Erythroblast (primary cell): ENCODE measurements at regions not wholly inside any gene's neighbourhood (a gene's known extent, or its start where the extent isn't known, plus 50 kb on each side); places are given as distances from the start of the nearest gene placed in this dataset.
"Not testable (repeated sequence)": the region's sequence is repeated elsewhere in the genome, so short reads cannot be mapped to it uniquely, and the experiment has no call there.

Experiments
- DNase-seq, 2 experiments: peaks; one replicate each; lab custom pipeline; 2025; lab: John Stamatoyannopoulos, UW
- GATA1 ChIP-seq: IDR thresholded peaks from 2 replicates; pipeline ENCODE4 v1.6.1; 2011; ENCODE audit warnings: low read depth, mild to moderate bottlenecking, control low read depth, low read length, moderate library complexity
- POLR2A ChIP-seq: IDR thresholded peaks from 2 replicates; pipeline ENCODE4 v1.6.1; 2011; ENCODE audit warnings: mild to moderate bottlenecking, low read length

GRCh38 chr22:48488149-48488551 lies 1339.5 kb downstream of the BRD1 start:
- TF ChIP-seq POLR2A (no peak), GATA1 (no peak)
- no peak for DNase-seq

- TF ChIP-seq GATA1 (no peak), POLR2A (no peak)
- no peak for DNase-seq
Observed at GRCh38 chr22:48486558-48486957, 1341.1 kb downstream of the BRD1 start.

- DNase-seq, result no peak
- no peak for TF ChIP-seq GATA1
- TF ChIP-seq POLR2A, result no peak
Observed at GRCh38 chr22:48486134-48486532, 1341.5 kb downstream of the BRD1 start.

DNA sequence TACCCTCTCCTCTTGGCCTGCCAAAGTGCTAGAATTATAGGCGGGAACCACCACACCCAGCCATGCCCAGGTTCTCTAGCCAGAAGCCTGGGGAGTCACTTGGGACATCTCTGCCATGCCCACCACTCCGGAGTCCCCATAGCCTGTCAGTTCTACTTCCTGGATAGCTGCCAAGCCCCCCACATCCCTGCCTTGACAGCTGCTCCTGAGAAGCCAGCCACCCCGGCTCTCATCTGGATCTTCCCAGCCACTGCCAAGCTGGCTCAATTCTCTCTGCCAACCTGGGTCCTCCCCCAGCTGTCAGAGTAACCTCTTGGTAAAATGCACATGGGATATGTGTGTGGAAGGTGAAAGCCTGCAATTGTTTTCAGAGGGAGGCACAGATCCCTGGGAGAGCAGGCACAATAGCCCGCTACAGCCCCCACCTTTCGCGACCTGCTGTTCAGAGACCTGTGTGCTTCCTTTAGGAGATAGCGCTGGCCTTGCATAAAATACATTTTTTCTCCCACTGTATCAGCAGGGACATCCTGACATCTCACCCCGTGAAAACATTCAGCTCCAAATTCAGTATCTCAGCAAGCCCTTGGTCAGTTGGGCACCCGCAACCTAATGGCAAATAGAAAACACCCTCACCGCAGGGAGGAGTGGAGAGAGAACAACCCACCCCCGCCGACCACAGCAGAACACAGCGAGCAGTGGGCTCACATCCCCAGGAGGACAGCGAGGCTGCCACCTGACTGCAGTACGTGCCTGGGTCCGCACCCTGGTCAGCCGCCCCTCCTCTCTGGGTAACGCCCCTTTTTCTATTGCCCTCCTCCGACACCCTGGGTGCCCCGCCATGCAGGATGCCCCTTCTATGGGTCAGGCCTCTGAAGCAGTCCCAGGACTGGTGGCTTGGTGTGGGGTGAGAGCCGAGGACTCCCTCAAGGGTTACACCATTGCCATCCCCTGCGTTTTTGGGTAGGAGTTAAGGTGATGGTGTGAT lies 1342.2 kb downstream of the BRD1 start:
- TF ChIP-seq GATA1 (no peak), POLR2A (no peak)
- DNase-seq, result no peak

GRCh38 chr22:48483764-48484528 lies 1343.7 kb downstream of the BRD1 start:
- TF ChIP-seq POLR2A, result no peak
- no peak for TF ChIP-seq GATA1
- no peak for DNase-seq

DNA sequence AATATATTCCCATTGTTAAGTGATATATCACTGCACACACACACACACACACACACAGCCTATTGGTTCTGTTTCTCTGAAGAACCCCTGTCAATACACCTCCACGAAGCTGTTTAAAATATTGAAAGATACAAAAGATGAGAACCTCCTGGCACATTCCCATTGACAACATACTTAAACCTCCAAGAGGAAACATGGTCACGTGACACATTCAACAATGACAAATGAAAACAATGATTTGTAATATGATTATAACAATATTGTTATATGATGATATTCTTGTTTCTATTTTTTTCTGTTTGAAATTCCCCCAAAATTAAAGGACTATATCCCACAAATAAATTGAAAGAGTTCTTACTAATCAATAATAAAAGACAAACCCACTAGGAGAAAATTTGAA lies 1344.9 kb downstream of the BRD1 start:
- TF ChIP-seq GATA1 (no peak), POLR2A (no peak)
- no peak for DNase-seq

GRCh38 chr22:48482198-48482597 lies 1345.5 kb downstream of the BRD1 start:
- DNase-seq, result not testable (repeated sequence)

DNA sequence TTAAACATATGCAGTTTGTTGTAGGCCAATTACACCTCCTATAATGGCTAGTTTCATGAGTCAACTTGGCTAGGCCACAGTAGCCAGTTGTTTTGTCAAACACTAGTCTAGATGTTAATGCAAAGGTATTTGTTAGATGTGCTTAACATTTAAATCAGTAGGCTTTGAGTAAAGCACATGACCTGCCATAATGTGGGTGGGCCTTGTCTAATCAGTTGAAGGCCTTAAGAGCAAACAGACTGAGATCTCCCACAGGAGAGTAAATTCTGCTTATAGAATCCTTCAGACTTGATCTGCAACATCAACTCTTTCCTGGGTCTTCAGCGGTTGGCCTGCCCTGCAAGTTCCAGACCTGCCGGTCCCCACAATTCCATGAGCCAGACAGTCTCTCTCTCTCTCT lies 1345.9 kb downstream of the BRD1 start:
- TF ChIP-seq POLR2A (no peak), GATA1 (no peak)
- DNase-seq, result no peak

DNA sequence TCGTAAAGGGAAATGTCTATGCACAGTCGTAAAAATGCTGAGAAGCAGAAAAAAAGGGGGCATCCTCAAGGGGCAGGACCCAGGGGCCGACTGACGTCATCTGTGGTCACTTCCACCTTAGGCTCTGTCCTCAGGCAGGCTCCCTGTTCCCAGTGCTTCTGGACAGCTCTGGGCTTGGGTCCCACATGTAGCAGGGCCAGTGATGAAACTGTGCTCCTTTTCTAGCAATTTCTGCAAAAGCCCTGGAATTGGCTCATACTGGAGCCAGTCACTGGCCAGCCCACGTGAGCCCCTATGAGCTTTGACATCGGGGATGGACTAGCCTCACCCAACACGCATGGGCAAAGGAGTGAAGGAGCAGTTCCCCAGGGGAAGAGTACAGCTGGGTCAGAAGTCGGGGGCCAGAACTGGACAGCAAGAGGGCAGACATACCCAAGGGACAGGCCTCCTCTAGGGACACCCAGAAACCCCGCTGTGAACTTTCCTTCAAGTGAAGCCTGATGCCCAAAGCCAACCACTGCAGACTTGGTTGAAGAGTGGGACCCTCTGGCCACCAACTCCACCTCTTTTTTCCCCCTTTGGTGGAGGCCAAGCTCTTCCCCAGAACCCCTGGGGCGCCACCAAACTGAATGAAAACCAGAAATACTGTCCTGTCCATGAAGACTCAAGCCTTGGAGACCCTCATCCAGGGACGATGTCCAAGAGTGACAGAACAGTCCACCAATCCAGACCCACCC lies 1349.0 kb downstream of the BRD1 start:
- no peak for TF ChIP-seq POLR2A
- no peak for TF ChIP-seq GATA1
- DNase-seq, result no peak

- no peak for DNase-seq
- TF ChIP-seq POLR2A (no peak), GATA1 (no peak)
Observed at GRCh38 chr22:48478124-48478523, 1349.5 kb downstream of the BRD1 start.

GRCh38 chr22:48477031-48477721 lies 1350.5 kb downstream of the BRD1 start:
- DNase-seq, result no peak
- TF ChIP-seq GATA1, result no peak
- no peak for TF ChIP-seq POLR2A

DNA sequence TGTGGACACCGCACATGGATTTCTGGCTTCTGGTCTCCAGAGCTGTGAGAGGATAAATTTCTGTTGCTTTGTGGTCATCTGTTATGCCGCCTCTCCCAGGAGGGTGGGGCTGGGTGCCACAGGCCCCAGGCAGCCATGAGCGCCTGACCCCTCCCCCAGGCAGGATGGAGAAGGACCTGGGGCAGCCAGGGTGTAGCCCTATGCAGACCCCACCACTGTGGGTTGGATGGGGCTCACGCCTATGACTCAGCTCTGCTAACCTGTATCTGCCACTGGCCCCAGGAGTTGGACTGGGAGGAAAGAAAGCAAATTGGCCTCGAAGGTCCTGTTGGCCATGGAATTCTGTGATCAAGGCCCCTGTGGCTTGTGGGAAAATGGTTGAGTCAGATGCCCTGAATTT lies 1351.1 kb downstream of the BRD1 start:
- TF ChIP-seq GATA1 (no peak), POLR2A (no peak)
- DNase-seq, result no peak

DNA sequence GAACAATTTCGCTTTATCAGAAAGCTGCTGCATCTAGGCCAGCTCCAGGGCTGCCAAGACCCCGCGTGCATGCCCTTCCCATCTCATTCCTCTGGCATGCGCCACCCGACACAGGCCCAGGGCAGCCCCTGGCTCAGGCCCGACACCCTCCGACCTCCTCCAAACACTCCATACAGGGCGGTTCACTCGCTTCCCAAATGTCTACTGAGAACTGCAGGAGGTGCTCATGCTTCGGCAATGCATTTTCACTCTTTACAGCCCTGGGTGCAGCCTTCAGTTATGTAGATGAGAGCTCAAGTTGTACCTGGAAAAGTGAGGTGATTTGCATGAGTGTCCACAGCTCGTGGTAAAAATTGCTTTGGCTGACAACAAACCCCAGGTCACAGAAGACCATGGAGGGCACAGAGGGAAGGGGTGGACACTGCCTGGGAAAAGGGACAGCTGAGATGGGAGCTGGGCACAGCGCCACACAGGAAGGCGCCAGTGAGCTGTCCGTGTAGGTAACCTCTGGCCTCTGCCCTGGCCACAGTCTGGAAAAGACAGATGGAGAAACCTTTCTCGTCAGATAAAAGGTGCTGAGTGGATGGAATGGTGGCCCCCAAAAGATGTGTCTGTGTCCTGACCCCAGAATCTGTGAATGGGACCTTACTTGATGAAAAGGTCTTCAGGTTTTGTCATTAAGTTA lies 1351.9 kb downstream of the BRD1 start:
- DNase-seq, result no peak
- no peak for TF ChIP-seq GATA1
- no peak for TF ChIP-seq POLR2A

DNA sequence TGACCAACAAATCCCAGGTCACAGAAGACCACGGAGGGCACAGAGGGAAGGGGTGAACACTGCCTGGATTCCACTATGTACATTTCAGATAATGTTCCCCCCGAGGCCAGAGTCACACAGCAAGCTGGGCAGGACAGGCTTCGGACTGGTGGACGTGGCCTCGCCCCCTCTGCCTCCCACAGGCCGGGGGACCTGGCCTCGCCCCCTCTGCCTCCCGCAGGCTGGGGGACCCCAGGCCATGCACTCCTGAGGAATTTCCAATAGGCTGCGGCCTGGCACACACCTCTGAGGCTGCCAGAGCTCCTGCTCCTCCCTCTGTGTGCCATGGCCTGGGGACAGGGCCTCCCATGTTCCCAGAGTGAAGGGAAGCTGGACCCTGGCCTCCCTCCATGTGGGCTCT lies 1352.8 kb downstream of the BRD1 start:
- no peak for DNase-seq
- TF ChIP-seq POLR2A (no peak), GATA1 (no peak)
